Thyroid gland (tissue), 4 donors: ENCODE measurements at regions not wholly inside any gene's neighbourhood (a gene's known extent, or its start where the extent isn't known, plus 50 kb on each side); places are given as distances from the start of the nearest gene placed in this dataset.

Experiments used
- CTCF ChIP-seq, 6 experiments: fragments of 200-600 bp in 3 of 6; fragments of 450-650 bp in 3 of 6; sonication (generic) in 3 of 6; IDR thresholded peaks; one replicate each; pipeline ENCODE4 v1.5.1; 2016 to 2019; ENCODE audit warnings: antibody characterized with exemption in 6 of 6, mild to moderate bottlenecking in 2 of 6, inconsistent platforms in 1 of 6, moderate library complexity in 1 of 6
- POLR2A ChIP-seq, 2 donors: fragments of 450-650 bp; IDR thresholded peaks; one replicate each; pipeline ENCODE4 v1.6.1; 2017; ENCODE audit warnings: antibody characterized with exemption in 2 of 2, mild to moderate bottlenecking in 2 of 2, moderate library complexity in 1 of 2

GRCh38 chr1:83491930-83492329, 507.0 kb downstream of the TTLL7 start:
- TF ChIP-seq CTCF (IDR thresholded peaks at IDR 0.05) (no peak), POLR2A (IDR thresholded peaks at IDR 0.05) (no peak)
